ENCODE measurements at regions not wholly inside any gene's neighbourhood (a gene's known extent, or its start where the extent isn't known, plus 50 kb on each side); places are given as distances from the start of the nearest gene placed in this dataset.

DNA sequence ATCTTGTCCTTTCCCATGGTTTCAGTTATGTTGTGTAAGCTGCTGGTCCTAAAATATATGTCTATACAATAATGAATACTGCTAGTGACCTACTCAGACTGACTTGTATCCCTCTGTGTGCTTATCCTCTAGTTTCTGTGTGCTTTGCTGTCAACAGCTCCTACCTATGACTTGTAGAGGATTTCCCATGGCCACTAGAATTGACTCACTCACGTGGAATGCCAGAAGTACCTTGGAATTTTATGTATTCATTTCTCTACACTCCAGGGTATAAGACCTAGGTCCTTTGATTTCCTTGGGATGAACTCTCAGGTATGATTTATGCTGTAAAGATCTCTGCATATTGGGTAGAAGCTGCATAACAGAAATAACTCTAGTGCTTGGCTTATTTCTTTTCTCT lies 279.9 kb upstream of the SLIT2 start:
- DNase-seq (ENCODE audit: low read depth): peak; percentile 65
- no peak overlapping the region for H3K4me3 ChIP-seq (ENCODE audit: low read depth, low read length)
- TF ChIP-seq, protein P1, sequence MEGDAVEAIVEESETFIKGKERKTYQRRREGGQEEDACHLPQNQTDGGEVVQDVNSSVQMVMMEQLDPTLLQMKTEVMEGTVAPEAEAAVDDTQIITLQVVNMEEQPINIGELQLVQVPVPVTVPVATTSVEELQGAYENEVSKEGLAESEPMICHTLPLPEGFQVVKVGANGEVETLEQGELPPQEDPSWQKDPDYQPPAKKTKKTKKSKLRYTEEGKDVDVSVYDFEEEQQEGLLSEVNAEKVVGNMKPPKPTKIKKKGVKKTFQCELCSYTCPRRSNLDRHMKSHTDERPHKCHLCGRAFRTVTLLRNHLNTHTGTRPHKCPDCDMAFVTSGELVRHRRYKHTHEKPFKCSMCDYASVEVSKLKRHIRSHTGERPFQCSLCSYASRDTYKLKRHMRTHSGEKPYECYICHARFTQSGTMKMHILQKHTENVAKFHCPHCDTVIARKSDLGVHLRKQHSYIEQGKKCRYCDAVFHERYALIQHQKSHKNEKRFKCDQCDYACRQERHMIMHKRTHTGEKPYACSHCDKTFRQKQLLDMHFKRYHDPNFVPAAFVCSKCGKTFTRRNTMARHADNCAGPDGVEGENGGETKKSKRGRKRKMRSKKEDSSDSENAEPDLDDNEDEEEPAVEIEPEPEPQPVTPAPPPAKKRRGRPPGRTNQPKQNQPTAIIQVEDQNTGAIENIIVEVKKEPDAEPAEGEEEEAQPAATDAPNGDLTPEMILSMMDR (conservative IDR thresholded peaks at IDR 0.05; ENCODE audit: low read depth, low read length): no peak

DNA sequence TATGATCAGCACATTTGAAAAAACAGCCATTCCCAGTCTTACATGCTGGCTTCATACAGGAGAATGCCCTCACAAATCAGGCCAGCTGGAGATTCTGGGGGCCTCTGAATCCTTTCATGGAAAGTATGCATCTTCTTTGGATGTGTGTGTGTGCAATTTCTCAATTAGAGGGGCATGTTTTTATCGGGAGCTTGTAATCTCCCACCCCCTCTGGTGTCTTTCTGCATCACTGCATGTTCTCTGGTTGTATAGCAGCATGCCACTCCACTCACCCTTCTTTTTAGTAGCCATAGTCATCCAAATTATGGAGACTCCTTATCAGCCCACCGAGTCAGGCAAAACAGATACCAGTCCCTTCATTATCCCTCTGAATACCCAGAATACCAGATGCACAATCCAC lies 282.2 kb upstream of the SLIT2 start:
- DNase-seq (ENCODE audit: low read depth): peak; percentile 55
- TF ChIP-seq, protein P1 (conservative IDR thresholded peaks at IDR 0.05; ENCODE audit: low read depth, low read length): peak; percentile 60
- H3K4me3 ChIP-seq (ENCODE audit: low read depth, low read length): no peak overlapping the region

DNA sequence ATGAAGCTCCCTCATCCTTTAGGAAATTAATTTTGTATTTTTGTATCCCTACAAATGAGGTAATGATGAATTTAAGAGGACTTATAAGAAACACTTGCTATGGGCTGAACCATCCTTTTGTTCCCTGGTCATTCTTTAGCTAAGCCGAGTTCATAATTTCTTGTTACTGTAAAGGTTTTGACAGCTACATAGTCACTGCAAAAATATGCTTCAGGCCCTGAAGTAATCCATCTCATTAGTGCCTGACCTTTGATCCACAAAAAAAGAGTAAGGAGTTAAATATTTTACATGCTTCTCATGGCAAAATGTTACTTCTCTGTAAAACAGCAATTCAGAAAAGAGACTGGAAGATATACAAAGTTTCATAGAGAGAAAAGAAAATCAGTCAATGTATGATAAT lies 290.6 kb upstream of the SLIT2 start:
- peak; percentile 75 for DNase-seq (ENCODE audit: low read depth)
- H3K4me3 ChIP-seq (ENCODE audit: low read depth, low read length): no peak overlapping the region
- TF ChIP-seq, protein P1 (conservative IDR thresholded peaks at IDR 0.05; ENCODE audit: low read depth, low read length): no peak

DNA sequence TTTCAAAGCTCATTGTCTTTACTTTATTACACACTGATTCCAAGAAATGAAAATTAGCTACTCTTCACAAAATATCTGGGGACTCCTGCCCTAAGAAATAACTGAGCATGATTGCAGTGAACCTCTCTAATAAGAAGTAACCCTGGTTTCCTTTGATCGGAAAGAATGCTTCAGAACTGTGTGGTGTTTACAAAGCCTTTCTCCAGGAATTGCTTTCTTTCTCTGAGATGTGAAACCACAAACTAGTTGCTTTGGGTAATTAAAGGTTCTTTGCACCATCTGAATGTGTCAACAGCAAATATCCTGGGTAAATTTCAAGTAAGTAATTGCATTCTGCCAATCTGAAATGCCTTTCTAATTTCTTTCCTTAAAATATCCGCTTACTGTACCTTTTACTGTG lies 292.9 kb upstream of the SLIT2 start:
- DNase-seq (ENCODE audit: low read depth): no peak
- TF ChIP-seq, protein P1 (conservative IDR thresholded peaks at IDR 0.05; ENCODE audit: low read depth, low read length): no peak
- no peak overlapping the region for H3K4me3 ChIP-seq (ENCODE audit: low read depth, low read length)

DNA sequence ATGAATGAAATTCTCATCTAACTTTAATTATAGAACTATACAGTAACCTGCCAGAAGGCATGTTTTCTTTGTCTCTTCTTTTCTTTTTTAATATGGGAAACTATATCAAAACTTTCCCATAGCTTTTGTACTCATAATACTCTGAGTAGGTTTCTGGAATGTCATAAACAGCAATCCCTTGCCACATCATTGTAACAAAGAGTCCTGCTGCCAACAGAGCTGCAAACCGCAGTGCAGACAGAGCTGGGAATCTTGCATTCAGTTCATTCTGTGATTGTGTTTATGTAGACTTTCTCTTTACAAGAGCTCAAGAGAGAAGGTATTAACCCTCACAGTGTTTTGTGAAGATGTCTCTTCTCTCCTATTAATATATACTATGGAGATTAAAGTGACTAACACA lies 304.4 kb upstream of the SLIT2 start:
- DNase-seq (ENCODE audit: low read depth): peak; percentile 91
- TF ChIP-seq, protein P1 (conservative IDR thresholded peaks at IDR 0.05; ENCODE audit: low read depth, low read length): no peak
- no peak overlapping the region for H3K4me3 ChIP-seq (ENCODE audit: low read depth, low read length)

DNA sequence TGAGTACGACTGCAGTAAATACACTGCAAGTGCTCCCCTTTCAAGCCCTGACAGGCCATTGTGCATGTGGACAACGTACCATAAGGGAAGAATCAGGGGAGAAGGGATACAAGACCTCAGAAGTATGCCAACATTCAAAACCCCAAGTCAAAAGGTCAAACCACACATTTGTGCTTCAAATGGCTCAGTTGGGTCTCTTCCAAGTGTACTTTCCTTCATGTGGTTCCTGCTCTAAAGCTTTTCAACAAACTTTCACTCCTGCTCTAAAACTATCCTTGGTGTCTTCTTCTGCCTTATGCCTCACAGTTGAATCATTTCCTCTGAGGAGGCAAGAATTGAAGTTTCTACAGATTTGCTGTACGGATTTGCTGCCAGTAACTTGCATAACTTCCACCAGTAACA lies 305.7 kb upstream of the SLIT2 start:
- H3K4me3 ChIP-seq (ENCODE audit: low read depth, low read length): no peak overlapping the region
- peak; percentile 98 for DNase-seq (ENCODE audit: low read depth)
- TF ChIP-seq, protein P1 (conservative IDR thresholded peaks at IDR 0.05; ENCODE audit: low read depth, low read length): no peak

DNA sequence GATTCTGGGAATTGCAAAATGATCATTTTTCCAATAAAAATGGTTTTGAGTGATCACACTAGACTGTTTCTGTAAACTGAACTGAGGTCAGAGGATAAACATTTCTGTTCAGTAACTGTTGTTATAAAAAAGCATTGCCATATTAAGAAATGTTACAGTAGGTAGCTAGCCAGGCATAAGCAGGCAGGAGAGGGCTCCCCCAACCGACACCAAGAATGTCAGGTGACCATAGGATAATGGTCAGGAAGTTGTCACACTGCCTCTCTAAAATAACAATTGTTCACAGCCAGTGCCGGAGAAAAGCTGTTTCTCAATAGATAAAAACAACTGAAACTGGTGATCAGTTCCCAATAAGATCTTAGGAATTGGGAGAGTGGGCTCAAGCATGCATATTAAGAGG lies 306.2 kb upstream of the SLIT2 start:
- DNase-seq (ENCODE audit: low read depth): peak; percentile 64
- H3K4me3 ChIP-seq (ENCODE audit: low read depth, low read length): no peak overlapping the region
- TF ChIP-seq, protein P1 (conservative IDR thresholded peaks at IDR 0.05; ENCODE audit: low read depth, low read length): no peak

Measured in choroid plexus epithelial cell (primary cell).